D341Med (cell line): ENCODE measurements at regions not wholly inside any gene's neighbourhood (a gene's known extent, or its start where the extent isn't known, plus 50 kb on each side); places are given as distances from the start of the nearest gene placed in this dataset.

Experiments
- DNase-seq: peaks from one replicate; pipeline ENCODE4 v3.0.0; 2012; ENCODE audit warnings: low spot score

- no peak for DNase-seq
These were observed 556.1 kb downstream of the EFNB2 start for GRCh38 chr13:105979131-105980011.

- no peak for DNase-seq
These were observed 561.1 kb downstream of the EFNB2 start for GRCh38 chr13:105974380-105974779.

DNA sequence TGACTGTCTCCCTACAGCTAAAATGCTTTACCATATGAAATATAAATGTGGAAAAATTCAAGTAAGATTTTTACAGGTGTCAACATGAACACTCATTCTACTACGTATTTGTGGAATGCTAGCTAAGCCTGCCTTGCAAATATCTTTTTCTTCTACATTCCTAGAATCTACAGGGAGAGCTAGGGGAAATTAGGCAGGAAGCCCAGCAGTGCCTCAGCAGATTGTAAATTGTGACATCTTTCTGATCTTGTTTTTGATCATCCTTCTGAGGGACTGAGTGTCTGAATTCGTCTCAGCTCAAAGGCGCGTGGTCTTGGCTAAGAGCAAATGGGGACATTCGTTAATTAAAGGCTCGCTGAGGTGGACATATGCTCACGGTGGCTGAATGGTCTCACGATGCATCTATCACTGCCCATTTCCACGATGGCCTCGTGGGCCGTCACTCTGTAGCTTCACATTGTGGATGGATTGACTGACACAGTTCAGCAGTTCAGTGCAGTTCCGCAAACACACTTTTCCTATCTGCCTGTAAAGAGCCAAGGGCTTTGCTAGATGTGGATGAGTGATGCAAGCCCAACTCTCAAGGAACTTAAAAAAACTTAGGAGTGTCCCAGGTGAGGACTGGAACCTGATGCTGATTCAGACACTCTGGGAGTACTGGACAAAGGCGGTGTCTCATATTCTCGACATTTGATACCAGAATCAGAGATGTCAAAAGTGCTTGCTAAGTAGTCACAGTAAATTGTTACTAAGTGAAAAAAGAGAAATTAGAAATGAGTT lies 562.5 kb downstream of the EFNB2 start:
- no peak for DNase-seq

GRCh38 chr13:105972306-105972721 lies 563.1 kb downstream of the EFNB2 start:
- no peak for DNase-seq

DNA sequence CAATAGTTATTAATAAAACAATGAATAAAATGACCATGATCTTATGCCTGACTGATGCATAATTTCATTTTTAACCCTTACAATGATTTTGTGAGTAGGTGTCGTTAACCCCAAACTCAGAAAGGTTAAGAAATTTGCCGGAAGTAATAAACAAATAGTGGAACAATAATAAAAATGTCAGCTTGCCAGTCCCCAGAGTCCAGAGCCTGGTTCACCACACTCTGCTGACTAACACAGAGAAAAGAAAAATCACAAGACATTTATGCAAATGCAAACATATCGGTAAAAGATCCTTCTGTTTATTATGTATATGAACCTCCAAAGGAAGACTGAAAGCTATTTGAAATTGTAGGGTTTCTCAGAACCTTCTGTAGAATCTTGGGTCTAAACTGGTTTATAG lies 563.7 kb downstream of the EFNB2 start:
- no peak for DNase-seq

DNA sequence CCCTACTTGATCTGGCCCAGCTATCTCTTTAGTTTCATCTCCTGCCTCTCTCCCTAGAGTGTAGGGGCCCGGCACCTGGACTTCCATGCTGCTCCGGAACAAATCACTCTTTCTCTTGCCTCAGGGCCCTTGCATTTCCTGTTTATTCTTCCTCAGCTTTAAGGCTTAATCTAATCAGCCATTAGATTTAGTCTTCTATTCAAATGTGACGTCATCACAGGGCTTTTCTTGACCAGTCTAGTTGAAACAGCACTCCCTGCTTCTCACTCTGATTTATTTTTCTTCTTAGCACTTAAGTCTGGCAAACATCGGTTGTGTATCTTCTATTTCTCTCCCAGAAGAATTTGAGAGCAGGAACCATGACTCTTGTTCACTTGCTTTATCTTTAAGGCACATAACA lies 564.1 kb downstream of the EFNB2 start:
- no peak for DNase-seq

DNA sequence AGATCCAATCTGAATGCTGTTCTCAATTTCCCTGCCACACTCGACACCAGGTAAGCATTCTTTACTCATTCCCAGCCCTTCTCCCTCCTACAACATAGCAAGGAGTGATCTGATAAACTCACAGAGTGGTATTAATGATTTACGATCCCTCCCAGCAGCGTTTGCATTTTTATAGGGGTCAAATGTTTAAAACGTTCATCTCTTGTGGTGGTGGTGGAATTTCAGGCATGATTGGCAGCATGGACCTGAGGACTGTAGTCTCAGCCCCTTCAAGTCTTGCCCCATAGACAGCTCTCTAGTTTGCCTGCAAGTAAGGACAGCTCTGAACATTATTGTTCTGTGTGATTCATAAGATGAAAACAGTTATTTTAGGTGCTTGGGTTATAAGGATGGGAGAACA lies 565.7 kb downstream of the EFNB2 start:
- no peak for DNase-seq

DNA sequence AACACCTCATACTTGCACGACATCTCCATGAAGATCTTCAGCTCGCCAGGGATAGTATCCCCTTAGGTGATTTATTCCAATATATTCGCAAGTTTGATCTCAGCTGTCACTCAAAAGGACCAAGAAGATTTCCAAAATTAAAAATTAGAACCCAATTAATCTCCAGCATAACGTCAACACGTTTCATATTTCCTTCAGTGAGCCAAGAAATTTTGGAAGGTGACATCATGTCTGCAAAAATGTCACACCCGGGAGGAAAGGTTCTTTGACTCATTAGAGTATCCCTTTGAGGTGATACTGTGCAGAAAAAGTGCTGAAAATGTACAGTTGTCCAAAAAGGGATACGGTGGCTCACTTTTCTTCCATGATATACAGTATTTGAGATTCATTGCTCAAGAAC lies 569.6 kb downstream of the EFNB2 start:
- DNase-seq: no peak

DNA sequence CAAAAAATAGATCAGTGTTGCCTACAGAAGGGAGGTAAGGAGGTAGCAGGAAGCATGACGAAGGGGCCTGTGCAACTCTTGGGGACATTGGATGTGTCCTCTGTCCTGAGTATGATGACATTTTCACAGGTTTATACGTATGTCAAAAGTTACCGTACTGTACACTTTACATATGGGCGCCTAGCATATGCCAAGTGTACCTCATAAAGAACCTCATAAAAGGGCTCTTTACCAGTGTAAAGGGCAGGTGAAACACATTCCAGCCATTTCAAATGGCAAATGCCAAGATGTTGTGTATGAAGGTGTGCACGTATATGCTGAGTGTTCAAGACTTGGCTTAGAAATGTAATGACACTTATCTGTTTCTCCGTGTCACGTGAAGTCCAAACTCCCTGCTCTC lies 573.4 kb downstream of the EFNB2 start:
- DNase-seq: no peak

- DNase-seq: no peak
These were observed 574.0 kb downstream of the EFNB2 start for GRCh38 chr13:105961438-105961837.

GRCh38 chr13:105960326-105960725 lies 575.1 kb downstream of the EFNB2 start:
- no peak for DNase-seq

- no peak for DNase-seq
These were observed 575.6 kb downstream of the EFNB2 start for GRCh38 chr13:105959876-105960275.

DNA sequence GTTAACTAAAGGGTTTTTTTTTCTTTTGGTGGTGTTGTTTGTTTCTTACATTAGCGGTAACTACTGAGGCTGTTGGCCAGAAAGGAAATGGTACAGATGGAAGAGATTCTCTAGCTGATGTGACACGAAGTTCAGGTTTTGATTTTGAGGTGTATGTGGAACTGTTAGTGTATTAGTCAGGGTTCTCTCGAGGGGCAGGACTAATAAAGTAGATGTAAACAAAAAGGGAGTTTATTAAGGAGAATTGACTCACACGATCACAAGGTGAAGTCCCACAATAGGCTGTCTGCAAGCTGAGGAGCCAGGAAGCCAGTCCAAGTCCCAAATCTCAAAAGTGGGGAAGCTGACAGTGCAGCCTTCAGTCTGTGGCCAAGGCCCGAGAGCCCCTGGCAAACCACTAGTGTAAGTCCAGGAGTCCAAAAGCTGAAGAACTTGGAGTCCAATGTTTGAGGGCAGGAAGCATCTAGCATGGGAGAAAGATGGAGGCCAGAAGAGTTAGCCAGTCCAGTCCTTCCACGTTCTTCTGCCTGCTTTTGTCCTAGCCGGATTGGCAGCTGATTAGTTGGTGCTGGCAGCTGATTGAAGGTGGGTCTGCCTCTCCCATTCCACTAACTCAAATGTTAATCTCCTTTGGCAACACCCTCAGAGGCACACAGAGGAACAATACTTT lies 577.6 kb downstream of the EFNB2 start:
- no peak for DNase-seq

- DNase-seq: no peak
These were observed 578.5 kb downstream of the EFNB2 start for GRCh38 chr13:105956921-105957320.

DNA sequence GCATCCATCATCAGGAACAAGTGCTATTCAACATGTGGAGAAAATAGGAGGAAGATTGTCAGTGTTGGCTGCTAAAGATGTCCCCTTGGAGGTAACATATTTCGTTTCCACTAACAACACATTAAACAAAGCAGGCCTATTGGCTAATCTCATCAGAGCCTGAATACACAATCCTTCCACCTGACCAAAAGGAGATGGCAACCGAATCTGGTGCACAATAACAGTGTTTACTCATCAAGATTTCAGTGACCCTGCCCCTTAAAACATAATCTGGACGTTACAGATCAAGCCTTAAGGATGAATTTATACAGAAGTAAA lies 582.5 kb downstream of the EFNB2 start:
- no peak for DNase-seq

- no peak for DNase-seq
These were observed 583.1 kb downstream of the EFNB2 start for GRCh38 chr13:105952233-105952972.

GRCh38 chr13:105948143-105948542 lies 587.3 kb downstream of the EFNB2 start:
- DNase-seq: no peak

DNA sequence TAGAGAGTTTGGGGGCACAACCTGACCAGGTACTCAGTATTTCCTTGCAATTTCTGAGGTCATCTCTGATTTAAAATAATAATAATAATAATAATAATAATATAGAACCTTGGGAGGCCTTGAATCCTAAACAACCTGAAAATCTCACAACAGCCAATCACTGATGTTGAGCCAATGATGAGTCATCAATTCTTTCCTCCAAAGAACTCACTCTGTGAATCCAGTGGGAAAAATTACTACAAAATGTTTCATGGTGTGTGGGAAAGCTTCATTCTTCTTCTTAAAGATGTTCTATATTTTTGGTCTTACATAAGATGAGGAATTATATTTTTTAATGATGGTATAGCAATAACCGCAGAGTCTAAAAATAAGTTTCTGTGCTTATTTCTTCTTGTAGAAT lies 594.6 kb downstream of the EFNB2 start:
- no peak for DNase-seq

- no peak for DNase-seq
These were observed 598.0 kb downstream of the EFNB2 start for GRCh38 chr13:105937451-105937850.

- no peak for DNase-seq
These were observed 598.6 kb downstream of the EFNB2 start for GRCh38 chr13:105936816-105937215.

- DNase-seq: no peak
These were observed 606.0 kb downstream of the EFNB2 start for GRCh38 chr13:105929505-105929904.

GRCh38 chr13:105928901-105929300 lies 606.6 kb downstream of the EFNB2 start:
- no peak for DNase-seq
